Superior temporal gyrus (tissue), 1 donor: ENCODE measurements at regions not wholly inside any gene's neighbourhood (a gene's known extent, or its start where the extent isn't known, plus 50 kb on each side); places are given as distances from the start of the nearest gene placed in this dataset.

Experiments
- DNase-seq: peaks from one replicate; pipeline ENCODE4 v3.0.0-alpha.2; 2016; ENCODE audit errors: extremely low spot score

DNA sequence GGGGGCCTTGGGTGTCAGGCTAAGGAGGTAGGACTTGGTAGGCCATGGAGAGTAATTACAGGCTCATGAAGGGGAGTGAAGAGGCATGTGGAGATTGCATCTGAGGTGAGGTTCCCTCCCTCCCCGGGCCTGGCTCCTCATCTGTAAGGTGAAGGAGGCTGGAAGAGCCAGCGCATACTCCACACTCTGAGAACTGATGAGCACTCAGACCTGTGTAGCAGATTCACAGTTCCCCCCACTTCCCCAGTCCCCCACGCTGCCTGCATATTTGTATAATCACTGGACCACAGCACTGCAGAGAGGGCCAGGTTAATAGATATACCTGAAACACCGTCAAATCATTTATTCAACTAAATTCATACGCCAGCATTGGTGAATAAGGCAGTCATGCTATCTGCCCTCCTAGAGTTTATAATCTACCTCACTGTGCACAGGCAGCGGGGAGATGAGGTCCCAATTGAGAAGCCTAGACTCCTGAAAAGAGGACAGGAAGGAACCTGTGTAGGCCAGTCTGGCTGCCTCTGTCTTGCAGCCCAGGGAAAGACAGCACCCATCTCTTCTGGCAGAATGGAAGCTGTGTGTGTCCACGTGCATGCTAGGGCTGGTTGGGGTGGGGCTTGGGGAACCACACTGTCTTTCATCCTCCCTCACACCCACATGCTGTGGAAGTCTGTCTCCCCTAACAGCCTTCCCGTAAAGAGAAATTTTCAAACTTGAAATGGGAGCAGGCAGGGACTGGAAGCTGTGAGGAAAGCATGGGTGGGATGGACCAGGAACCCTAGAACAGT lies 110.6 kb upstream of the ATP1A1 start:
- DNase-seq = no peak

DNA sequence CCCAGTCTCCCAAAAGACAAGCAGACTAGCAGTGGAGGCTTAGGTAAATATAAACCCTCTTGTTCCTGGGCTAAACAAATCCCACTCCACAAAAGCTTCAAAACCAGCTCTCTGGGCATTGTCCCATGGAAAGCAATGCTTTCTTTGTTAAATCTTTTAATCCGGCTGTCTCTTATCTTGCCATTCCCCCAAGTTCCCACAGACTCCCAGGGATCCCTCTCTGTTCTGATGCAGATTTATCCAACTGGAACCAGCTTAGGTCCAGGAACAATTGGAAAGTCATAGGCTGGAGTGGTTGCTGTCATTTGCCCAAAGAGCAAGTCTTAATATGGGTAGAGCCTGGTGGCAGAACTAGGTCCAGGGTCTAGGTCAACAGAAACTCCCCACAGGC lies 110.1 kb upstream of the ATP1A1 start:
- DNase-seq = no peak

DNA sequence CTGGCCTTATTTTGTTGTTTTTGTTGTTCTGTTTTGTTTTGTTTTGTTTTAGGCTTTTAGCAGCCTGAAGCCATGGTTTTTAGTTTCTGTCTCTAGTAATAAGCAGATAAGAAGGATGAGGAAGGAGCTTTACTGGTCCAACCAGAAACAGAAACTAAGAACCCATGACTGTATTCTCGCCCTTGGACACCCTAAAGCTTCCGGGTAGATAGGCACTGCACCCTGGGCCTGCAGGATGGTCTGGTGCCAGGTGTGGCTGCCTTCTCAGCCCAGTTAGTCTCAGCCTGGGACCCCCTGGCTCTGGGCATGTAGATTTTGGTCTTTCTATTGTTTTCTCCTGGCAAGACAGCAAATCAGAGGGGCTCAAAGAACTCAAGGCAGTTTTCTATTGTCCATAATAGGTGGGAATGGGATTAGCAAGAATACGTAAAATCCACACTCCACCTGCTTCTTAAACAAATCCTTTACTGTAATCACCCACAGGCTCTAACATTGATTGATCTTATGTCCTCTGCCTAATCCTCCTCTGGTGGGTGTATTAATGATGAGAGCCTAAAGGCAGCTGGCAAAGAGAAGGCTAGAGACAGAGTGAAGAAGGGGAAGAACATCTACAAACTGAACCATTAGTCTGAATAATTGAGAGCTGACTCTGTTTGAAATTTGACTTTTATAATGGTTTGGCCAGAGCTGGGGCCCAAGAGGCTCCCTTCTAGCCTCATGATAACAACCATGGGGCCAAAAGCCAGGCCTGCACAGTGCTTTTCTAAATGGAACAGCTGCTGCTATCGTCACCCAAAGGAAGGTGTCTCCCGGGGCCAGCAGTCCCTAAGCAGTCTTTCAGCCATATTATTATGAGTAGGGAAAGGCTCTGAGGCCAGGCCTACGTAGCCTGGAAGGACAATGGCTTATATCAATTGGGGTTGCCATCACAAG lies 106.8 kb upstream of the ATP1A1 start:
- no peak for DNase-seq

DNA sequence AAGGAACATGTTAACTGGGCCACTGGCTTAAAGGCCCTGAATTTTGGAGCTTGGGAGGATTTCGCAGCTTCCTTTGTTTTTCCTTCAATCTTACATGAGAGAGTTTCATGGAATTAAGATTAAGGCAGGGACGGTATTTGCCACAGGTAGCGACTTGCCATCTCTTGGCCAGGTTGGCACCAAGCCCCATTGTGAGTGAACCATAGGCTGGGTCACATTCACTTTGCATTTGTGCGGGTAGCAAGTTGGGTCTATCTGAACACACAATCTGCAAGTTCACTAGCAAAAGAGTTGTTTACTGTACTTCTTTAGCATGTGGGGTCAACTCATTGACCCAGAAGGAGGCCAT lies 106.2 kb upstream of the ATP1A1 start:
- no peak for DNase-seq

DNA sequence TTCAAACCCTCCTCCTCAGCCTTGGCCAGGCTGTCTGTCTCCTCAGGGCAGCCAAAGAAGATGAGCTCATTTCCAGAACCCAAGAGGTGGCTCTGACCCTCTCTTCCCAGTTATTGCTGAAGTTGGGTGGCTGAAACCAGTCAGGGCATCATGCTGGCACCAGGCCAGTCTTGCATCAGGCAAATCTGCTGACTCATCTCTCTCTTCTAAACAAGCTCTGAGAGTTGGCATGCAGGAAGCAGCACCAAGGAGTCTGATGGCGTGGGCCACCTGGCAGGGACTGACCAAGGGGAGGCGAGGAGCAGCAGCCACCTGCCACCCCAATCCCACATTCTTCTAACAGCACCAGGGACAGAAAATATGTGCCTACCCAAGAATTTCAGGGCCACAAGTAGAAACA lies 104.8 kb upstream of the ATP1A1 start:
- DNase-seq = peak; percentile 66

DNA sequence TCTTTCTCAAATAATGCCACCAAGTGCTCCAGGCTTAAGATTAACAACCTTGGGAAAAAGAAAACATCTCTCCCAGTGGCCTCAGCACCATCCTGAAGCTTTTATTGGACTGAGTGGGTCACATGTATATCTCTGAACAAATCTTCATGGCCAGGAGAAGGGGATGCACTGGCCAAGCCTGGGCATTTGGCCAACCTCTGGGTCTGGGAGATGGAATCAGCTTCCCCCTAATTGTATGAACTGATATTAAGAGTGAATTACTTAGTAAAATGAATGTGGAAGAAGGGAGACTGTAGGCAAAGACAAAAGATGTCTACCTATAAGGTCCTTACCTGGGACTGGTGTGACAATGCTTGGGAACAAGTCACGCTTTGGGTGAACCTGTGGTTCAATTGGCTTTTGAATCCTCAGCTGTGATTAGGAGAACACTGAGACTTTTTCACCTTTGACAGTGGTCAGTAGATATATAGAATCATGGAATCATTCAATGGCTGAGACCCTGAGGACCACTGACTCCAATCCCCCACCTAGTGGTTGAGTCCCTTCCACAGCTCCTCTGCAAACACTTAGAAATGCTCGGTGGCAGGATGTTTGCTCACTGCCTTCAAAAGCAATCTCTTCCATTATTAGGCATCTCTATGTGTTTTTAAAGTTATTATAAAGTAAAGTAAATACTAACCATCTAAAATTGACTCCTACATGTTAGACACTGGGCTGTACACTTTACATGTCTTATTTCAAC lies 102.6 kb upstream of the ATP1A1 start:
- DNase-seq = no peak

DNA sequence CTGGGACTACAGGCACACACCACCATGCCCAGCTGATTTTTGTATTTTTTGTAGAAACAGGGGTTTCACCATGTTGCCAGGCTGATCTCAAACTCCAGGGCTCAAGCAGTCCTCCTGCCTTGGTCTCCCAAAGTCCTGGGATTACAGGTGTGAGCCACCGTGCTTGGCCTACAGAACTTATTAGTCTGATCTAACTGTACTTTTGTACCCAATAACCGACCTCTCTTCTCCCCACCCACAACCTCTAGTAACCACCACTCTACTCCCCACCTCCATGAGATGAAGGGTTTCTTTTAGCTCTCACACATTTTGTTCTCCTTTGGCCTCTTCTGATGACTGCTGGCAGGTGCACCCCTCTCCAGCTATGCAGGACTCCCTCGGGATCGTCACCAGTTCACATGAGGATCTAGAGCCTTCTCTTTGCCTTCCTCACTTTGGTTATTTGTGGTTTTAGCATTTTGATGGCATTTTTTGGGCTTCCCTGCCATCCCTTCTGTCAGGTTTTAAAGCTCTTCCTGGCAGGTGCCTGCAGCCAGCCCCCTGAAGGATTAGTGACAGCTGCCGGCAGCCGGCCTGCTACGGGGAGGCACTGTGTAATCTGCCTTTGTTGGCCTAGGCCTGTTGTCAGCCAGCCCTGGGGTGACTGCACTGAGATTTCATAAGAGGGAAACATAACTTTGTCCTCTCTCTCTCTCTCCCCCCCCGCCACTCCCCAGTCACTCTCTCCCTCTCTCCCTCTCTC lies 99.8 kb upstream of the ATP1A1 start:
- no peak for DNase-seq

DNA sequence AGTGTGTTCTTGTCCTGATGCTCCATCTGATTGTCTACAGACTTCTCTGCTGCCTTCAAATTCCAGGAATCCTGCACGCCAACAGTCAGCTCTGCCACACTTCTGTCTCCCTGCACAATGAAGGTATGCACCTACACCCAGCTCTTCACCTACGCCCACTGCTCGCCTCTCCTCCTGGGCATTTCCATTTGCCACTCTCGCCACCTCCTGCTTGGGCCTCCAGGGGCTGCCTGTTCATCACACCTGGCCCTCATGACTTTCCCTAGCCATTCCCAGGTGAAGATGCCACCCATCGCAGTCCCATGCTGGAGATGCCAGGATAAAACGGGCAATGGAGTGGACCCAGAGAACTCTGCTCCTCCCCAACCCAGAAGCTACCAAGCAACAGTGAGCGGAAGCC lies 96.5 kb upstream of the ATP1A1 start:
- no peak for DNase-seq

DNA sequence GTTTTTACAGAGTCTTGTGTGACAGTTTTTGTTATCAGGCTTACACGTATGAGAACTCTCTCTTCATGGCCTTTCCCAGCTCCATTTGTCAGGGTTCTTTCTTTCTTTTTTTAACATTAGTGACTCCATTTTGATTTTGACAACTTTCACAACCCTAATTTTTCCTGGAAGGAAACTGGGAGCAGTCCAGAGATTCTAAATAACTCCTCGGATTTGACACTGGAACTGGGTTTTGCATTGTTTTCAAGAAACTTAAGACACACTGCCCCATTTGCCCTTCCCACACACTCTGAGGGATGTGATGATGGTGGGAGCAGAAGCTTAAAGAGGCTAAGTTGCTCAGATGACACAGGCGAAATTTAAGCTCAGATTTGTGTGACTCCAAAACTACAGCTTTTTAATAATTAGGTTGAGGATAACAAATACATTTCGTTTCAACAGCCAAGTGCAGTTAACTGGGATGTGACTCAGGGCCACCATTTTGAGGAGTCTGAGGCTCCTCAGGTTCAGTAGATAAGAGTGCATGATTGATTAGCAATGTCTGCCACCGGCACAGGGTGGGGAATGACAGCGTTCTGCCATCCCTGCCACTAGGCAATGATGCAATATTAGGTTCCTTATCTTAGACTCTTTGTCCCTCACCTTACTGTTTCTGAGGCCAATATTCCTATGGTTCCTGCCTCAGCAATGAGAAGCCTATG lies 95.1 kb upstream of the ATP1A1 start:
- DNase-seq = no peak

DNA sequence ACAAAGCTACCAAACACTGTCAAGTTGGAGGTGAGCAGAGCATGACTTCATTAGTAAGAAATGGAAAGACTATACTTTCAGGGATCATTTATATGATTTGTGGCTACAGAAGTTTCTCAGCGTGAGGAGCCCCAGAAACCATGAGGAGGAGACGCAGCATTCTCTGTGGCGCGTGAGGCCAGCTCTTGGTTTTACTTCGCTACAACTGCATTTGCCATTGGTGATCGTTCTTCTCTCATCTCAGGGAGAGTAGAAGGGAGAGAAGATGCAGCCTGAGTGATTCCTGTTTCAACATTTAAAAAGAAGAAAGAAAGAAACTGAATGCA lies 94.5 kb upstream of the ATP1A1 start:
- no peak for DNase-seq

DNA sequence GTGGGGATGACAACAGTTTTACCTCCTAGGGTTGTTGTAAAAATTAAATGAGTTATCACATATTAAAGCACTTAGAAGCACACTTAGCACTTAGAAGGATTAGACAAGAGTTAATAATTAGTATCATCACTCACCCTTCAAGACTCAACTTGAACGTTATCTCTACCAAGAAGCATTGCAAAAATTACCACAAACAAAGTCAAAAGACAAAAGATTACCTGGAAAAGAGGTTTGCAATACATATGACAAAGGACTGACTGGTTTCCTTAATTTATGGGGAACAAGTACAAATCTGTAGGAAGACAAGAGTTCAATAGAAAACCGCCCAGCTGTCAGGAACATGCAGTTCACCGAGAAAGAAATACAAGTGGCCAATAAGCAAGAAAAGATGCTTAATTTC lies 93.3 kb upstream of the ATP1A1 start:
- no peak for DNase-seq

DNA sequence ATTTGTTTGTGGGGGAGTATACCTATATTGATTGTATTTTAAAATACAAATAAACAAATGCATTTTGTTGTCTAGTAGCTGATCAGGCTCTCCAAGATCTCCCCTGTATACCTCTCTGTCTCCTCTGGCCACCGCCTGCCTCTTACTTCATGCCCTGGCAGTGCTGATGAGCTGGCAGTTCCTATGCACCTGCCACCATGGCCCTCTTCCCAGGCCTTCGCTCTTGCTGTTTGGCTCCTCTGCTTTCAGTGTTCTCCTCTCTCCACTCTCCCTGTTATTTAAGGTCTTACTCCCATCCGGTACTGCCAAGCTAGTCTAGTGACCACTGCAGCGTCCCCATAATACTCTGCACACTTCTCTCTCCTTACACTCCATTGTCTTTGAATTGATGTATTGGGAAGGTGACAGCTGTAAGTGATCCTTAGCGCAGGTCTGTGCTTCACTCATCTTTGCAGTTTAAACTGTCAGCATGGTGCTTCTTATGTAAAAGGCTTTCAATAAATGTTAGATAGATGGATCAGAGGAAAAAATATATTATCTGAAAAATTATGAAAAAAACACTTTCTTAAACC lies 88.1 kb upstream of the ATP1A1 start:
- DNase-seq = no peak

DNA sequence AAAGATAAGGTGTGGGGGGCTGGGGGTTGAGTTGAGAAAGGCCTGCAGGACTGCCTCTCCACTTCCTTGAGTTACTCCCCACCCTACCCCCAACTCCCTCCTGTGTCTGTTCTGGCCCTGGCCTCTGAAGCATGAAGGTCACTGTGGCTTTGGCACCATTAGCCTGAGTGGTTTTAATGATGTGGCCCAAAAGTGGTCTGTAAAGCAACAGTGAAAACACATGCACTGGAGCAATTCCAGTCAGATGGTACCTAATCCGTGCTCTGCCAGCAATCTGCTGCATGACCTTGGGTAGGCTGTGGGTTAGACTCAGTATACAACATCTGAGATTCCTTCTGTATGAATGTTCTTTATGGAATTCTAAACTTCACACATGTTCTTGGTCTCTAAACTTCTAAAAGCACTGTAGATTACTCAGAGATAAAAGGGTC lies 86.5 kb upstream of the ATP1A1 start:
- DNase-seq = no peak

DNA sequence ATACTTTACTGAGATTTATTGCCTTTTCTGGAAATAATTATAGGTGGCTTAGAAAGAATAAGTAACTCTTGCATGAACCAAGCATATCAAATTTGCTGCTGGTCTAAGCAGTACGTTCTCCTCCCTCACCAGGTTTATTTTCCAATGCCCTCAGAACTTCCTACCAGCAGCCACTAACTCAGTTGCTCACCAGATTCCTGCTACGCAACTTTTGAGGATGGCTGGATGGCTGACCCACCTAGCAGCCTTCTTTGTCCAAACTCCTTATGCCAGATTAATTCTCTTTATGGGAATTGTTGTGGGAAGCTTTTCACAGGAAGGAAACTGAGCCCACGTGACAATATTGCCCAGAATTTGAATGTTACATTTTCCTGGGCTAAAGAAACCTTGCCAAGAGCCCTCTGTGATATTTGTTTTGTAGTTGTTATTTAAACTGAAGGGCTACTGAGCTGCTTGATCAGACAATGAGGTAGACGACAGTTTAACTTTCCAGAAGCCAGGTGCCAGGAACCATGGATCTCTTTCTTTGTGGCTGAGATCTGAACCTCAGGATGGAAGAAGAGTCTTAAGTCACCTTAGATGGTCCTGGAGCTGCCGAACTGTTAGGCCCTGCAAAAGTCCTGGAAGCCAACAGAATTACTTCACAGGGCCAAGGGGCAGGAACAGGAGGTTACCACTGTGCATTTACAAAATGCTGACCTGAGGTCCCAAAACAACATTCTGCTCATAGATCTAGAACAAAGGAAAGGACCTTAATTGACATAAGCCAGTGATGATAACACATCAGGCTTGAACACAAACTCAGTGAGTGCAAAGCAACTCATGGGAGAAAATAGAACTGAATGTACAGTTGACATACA lies 85.5 kb upstream of the ATP1A1 start:
- no peak for DNase-seq

DNA sequence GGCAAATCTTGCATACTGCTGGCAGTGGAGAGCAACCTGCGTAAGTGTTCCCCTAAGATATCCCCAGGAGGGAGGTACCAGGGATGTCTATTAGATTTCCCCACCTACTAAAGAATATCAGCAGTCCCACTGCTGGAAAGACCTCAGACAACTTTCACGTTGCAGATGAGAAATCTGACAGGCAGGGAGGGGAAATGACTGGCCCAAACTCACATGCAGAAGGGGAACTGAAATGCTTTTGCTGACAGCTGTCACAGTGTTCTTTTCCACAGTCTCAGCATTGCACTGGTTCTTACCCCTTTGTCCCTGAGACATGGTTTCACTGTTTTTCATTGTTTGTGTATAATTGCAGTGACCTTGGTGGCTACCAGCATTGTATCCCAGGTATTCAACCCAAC lies 84.8 kb upstream of the ATP1A1 start:
- DNase-seq = no peak

DNA sequence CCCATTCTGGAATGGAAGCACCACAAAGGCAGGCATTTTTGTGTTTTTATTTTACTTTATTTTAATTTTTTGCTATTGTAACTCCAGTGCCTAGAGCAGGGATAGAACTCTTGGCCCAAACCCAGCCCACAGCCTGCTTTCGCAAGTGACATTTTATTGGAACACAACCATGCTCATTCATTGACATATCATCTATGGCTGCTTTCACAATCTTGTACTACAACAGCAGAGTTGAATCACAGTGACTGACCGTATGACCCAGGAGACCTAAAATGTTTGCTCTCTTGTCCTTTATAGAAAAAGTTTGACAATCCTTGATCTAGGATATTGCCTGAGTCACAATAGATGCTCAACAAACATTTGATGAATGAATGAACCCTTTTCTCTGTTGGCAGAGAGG lies 83.9 kb upstream of the ATP1A1 start:
- DNase-seq = no peak

DNA sequence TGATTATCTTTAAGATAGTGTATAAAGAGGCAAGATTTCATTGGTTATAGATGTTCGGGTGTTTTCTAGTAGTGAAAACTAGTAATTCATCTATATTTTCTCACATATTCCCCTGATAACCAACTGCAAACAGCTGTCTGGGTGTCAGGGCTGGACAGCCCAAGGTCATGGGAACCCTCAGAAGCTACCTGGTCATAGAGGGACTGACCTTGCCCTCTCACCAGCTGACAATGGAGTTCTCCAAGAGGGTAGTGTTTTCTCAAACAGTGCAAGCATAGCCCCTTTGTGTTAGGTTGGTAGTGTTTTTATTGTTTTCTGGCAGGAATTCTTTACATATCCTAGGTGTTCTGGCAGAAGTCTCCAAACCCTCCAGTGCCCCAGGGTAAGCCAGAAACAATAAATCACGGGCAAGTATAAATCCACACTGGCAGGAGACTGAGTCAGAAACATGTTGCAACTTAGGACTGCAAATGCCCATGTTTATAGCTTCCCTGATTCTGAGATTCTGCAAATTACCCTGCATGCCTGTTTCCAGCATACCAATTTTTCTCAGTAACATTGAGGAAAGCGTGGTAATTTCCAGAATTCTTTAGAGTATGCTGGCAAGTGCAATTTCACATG lies 82.8 kb upstream of the ATP1A1 start:
- DNase-seq = no peak

DNA sequence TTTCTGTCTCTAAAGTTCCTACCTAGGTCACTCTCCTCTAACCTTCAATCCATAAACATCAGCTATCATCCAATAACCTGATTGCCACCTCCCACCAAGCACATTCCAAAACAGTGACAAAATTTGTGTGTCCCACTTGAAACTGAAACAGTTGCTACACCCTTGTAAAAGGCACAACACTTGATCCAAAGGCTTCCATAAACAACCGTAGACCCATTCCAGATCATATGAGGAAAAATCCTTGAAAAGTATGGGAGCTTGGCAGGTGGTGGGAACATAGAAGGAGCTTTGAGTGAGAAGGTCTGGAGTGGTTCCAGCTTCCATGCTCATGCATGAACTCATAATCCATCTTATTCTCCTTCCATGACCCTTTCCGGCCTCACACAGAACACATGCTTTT lies 82.0 kb upstream of the ATP1A1 start:
- no peak for DNase-seq

DNA sequence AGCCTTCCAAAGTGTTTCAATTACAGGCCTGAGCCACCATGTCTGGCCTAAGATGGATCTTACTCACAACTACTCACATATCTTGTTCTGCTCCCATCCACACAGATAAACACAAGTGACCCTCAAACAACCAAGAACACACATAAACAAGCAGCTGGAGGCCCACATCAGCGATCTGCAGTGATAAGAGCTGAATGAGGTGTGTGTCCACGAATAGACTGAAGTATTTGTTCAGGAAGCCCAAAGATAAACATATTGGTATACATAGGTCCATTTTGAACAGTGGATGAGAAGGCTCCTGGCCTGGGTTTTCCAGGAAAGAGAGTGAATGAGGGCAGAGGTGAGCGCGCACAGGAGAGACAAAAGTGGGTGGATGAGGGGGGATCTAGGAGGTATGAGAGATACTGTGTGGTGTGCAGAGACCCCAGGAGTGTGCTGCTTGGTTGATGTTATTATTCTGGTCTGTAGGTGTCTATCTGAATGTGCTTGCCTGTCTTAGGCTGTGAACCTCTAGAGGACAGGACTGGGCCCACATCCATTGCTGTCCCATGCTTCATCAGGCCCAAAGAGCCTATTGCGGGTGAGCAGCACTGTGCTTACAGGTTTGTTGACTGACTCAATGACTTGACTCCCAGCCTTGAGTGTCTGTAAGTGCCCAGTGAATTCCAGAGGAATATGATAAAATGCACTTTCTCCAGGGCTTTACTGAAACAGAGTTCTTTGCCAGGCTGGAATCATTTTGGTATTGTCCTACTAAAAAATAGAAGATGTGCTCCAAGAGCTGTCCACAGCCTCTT lies 79.9 kb upstream of the ATP1A1 start:
- DNase-seq = no peak
